ENCODE measurements at regions not wholly inside any gene's neighbourhood (a gene's known extent, or its start where the extent isn't known, plus 50 kb on each side); places are given as distances from the start of the nearest gene placed in this dataset.

- TF ChIP-seq RAD21 (IDR thresholded peaks at IDR 0.05; ENCODE audit: low read length) (no peak), CTCF (conservative IDR thresholded peaks at IDR 0.05; ENCODE audit: low read depth, low read length) (no peak)
These were observed 85.0 kb downstream of the CHST1 start for GRCh38 chr11:45580399-45580798.

All from IMR-90 (cell line).